ENCODE measurements at regions not wholly inside any gene's neighbourhood (a gene's known extent, or its start where the extent isn't known, plus 50 kb on each side); places are given as distances from the start of the nearest gene placed in this dataset.

DNA sequence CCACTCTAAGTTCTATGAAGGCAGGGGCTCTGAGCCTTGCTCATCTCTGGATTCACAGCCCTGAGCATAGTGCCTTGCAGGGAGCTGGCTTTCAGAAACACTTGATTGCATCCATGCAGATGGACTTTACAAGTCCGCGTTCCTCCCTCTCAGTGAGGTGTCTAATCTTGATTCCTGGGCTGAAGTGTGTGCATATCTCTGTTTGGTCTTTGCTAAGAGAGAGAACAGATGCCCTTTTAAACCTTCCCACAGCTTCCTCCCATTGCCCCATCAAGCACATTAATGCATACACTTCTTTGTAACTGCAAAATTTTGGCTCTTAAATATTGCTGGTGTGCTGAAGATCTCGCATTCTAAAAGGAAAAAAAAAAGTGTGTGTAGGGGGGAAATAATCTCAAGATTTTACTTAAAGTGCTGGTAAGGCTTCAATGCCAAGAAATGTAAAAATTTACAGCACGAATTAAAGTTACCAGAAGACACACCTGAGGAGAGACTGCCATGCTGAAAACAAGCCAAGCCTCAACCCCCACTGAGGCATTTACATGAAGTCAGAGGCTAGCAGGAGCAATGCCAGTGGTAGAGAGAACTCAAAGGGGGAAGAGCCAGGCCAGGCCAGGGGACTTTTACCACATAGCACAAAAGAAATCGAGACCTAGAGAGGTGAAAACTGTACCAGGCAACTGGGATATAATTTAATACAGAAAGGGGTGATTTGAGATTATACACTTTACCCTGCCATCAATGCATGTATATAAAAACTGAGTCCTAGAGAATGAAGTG is 492.1 kb downstream of the SOX6 start:
- DNase-seq, result no peak

DNA sequence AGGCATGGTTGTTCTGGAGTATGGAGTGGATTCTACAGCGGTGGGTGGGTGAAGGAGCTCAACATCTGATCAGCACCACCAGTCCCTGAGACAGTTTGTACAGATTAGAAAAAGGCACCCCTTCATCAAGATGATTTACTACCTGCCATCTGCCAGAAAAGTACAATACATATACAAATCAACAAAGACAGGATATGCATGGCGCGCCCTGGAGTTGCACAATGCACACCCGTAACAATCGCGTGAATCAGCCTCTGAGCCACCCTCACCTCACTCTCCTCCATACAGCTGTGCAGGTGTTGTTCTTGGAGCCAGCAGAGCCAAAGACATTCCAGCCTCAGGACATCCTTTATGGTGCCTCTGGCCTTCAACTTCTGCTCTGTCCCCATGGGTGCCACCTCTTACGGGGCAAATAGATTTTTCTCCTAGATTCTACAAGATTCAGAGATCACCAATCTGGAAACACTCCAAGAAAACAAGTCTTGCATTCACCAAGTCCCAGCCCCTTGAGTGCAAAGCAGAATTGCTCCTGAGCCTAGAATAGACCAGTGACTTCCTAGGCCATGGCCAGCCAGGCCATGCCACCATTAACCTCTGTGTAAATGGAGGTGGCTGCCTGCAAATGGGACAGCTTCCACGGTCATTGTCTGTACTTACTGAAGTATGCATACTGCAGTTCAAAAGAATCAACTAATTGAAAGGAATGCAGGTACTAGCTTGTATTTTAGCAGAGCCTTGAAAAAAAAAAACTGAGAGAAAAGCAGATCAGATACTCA is 490.9 kb downstream of the SOX6 start:
- no peak for DNase-seq

DNA sequence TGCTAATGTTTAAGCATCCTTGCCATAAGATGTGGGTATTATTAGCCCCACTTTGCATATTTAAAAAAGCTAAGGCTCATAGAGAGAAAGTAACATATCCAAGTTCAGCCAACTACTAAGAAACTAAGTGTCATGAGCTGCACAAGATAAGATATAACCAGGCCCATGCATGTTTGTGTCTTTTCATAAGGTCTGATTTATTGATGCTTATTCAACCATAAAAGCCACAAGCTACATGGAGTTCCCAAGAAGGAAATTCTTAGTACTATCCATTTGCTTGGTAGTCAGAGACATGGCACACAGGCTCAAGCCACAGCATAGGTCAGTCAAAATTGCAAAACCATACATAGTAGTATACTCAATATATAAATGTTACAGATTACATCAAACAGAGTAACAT is 488.5 kb downstream of the SOX6 start:
- DNase-seq, result no peak

DNA sequence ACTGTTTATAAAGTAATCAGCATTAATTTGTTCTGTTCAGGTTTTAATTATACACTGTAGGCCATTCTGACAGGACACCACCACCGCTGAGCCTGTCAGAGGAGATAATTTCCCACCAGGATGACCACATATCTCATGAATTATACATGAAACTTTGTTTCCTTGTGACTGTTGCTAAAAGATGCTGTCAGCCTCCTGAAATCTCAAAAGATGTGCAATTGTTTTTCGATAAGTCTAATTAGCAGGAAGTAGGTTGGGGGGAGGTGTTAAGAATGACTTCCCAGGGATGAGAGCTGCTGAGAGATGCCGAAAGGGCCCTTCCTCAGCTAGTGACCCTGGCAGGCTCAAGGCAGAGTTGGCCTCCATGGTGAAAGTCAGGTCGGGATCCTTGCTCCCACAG is 485.4 kb downstream of the SOX6 start:
- no peak for DNase-seq

DNA sequence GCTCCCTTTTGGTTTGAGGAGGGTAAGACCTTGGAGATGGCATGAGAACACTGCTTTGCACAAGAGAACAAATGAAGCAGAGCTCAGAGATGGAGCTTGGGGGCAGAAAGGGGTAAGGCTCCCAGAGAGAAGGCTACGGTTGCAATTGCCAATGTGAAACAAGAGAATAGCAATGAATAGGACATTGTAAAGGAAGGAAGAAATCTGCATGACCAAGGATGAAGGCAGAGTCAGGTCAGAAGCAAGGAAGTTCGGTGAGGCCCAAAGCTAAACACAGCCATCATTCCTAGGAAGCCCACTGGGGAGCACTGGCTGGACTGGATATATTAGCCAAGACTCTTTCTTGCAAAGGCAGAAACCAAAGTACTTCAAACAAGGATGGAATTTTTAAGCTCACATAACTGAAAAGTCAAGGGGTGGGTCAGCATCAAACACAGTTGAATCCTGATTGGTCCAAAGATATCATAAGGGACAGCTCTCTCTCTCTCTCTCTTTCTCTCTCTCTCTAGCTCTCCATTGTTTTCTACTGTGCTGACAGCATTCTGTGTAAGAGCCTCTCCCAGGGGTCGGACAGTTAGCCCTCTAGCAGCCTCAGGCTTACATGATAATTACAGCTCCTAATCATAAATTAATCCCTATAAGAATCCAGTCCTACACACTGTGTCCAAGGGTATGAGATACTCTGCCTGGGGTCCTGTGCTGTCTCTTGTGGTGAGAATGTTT is 484.3 kb downstream of the SOX6 start:
- DNase-seq, result no peak

GRCh38 chr11:15873501-15873900 is 482.8 kb downstream of the SOX6 start:
- no peak for DNase-seq

DNA sequence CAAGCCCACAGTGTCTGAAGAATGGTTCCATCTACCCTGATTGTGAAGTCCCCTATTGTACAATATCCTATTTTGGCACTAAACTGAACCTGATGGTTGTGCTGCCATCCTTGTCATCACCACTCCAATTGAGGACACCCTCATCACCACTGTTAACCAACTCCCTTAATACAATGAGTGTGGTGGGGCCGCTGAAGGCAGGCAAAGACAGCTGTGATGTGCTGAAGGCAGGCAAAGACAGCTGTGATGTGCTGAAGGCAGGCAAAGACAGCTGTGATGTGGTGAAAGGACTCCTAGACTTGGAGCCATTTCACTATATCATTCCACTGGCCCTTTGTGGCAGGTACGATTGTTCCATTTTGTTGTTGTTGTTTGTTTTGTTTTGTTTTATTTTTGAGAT is 481.6 kb downstream of the SOX6 start:
- no peak for DNase-seq

DNA sequence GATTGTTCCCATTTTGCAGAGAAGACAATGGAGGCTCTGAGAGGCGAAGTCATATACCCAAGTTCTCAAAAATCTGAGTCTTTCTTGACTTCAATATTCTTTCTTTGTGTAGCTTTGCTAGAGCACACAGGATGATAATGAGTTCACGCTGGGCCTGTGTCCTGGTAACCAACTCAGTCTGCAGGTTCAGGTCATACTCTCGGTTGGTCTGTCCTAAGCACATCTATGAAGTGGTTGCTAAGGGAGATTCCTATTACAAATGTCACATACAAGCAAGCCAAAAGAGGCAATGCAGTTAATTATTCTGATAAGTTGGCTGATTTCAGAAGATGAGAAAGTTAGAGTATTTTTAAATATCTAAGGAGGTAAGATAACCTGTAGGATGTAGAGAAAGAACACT is 481.0 kb downstream of the SOX6 start:
- no peak for DNase-seq

DNA sequence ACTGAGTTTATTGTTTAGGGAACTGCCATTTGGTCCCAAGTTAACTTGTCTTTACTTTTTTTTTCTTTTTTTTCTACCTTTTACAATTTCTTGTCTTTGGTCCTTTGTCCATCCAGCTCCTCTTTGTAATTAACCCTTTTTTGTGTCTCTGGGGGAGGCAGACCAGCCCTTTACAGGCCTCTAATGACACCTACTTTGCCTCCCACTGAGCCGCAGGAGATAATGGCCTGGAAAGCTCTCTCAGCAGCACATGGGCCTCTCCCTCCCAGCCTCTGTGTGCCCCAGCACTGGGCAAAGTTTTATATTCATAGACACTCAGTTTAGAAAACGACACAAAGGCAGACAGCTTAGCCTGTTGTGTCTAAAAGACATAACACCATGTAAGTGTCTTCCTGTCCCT is 480.4 kb downstream of the SOX6 start:
- DNase-seq, result no peak

DNA sequence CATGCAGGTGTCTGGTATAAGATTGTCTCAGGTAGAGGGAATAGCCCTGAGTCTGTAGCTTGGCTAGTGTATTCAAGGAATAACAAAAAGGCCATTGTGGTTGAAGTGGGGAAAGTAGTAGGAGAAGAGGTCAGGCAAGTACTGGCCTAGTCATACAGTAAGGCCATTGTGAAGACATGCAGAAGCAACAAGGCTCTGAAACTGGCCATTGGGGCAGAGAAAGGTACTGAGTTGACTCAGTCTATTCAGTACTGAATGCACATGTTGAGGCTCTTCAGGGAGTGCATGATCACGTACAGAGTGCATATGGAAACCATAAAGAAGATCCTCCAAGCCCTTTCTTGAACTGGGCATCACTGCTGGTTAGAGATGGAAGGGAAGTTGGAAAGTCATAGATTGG is 477.6 kb downstream of the SOX6 start:
- DNase-seq, result no peak

- DNase-seq, result no peak
These were observed 476.1 kb downstream of the SOX6 start for GRCh38 chr11:15880291-15880690.

DNA sequence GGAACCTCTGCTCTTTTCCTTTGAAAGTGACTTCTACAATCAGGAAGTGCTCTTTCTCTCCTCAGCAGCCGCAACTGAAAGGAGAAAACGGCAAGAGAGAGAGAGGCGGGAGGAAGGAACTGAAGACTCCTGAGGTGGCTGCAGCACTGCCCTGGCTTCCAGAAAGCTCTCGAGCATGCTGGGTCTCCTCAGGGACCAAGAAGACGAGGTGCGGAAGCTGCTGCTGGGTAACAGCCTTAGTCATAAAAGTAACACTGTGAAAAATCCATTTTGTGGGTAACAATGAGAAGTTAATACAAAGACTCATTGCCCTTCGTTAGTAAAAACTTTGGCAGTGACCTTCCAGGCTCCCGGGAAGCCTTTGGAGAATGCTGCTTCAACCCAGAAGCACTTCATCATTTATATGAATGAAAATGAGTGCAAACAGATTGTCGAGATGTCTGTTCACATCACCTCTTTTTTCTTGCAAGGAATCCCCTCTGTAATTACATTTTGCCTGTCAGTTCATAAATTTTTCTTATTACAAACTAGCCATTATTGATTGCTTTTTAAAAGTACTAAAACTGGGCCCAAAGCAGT is 473.4 kb downstream of the SOX6 start:
- no peak for DNase-seq

GRCh38 chr11:15883455-15883920 is 472.9 kb downstream of the SOX6 start:
- DNase-seq, result no peak

DNA sequence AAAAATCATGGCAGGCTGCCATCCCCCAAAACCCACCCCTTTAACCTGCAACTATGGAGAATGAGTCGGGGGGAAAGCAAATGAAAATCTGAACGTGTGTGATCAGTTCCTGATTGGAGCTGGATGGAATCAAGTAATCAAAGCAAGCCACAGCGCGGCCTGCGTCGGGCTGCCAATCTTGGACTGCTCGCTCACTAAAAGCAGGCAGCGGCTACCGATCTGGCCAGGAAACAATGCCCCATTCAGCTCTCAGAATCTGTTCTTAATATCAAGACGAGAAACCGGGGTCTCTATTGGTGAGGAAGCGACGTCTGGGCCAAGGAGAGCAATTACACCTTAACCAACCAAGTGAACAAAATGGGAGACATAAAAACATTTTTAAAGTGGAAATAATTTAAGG is 472.2 kb downstream of the SOX6 start:
- DNase-seq, result no peak

GRCh38 chr11:15884777-15885540 is 471.4 kb downstream of the SOX6 start:
- no peak for DNase-seq

GRCh38 chr11:15885854-15886253 is 470.5 kb downstream of the SOX6 start:
- DNase-seq, result no peak

GRCh38 chr11:15886299-15886698 is 470.0 kb downstream of the SOX6 start:
- DNase-seq, result no peak

- DNase-seq, result no peak
These were observed 469.5 kb downstream of the SOX6 start for GRCh38 chr11:15886866-15887265.

- DNase-seq, result no peak
These were observed 467.6 kb downstream of the SOX6 start for GRCh38 chr11:15888556-15889345.

GRCh38 chr11:15889363-15890030 is 466.8 kb downstream of the SOX6 start:
- no peak for DNase-seq
